WTC11 (cell line): ENCODE measurements at regions not wholly inside any gene's neighbourhood (a gene's known extent, or its start where the extent isn't known, plus 50 kb on each side); places are given as distances from the start of the nearest gene placed in this dataset.

ENCODE experiments used
- ATAC-seq: fragments of 200-7000 bp; cut with Tn5 transposase; 2 replicates; pipeline ENCODE4 v1.10.0; 2021; ENCODE audit warnings: mild to moderate bottlenecking, moderate library complexity
- CTCF ChIA-PET: fragments of 300-600 bp; sonication (Branson Sonifier 250); formaldehyde crosslinking; loops from one replicate; lab custom pipeline; 2021; ENCODE audit warnings: antibody characterized with exemption; lab: Charles Lee
- POLR2A ChIA-PET: fragments of 350-600 bp; sonication (Branson Sonifier 250); formaldehyde crosslinking; loops from one replicate; lab custom pipeline; 2021; ENCODE audit warnings: antibody characterized with exemption; lab: Charles Lee
- DNase-seq: peaks from one replicate; pipeline ENCODE4 v3.0.0; 2021; ENCODE audit warnings: low spot score
- H3K27ac Mint-ChIP-seq: 2 replicates; pipeline ENCODE4 v1.8.0; 2021; ENCODE audit warnings: mixed read lengths
- H3K27me3 Mint-ChIP-seq: 2 replicates; pipeline ENCODE4 v1.8.0; 2021; ENCODE audit warnings: low read depth, mild to moderate bottlenecking, moderate library complexity, mixed read lengths
- H3K36me3 Mint-ChIP-seq: 2 replicates; pipeline ENCODE4 v1.8.0; 2021; ENCODE audit warnings: mixed read lengths
- H3K4me1 Mint-ChIP-seq: 2 replicates; pipeline ENCODE4 v1.8.0; 2022; ENCODE audit warnings: mixed read lengths
- H3K4me3 Mint-ChIP-seq: 2 replicates; pipeline ENCODE4 v1.8.0; 2021; ENCODE audit warnings: mild to moderate bottlenecking, moderate library complexity, mixed read lengths
- H3K9me3 Mint-ChIP-seq: 2 replicates; pipeline ENCODE4 v1.8.0; 2021; ENCODE audit warnings: mixed read lengths
- EMX1 ChIP-seq: fragments of 250-450 bp; sonication (Bioruptor Pico); IDR thresholded peaks from 2 replicates; pipeline ENCODE4 v1.8.0; 2021; ENCODE audit warnings: mild to moderate bottlenecking
- ERG ChIP-seq: fragments of 250-450 bp; sonication (Bioruptor Pico); IDR thresholded peaks from 2 replicates; pipeline ENCODE4 v1.8.0; 2021; ENCODE audit warnings: mild to moderate bottlenecking
- ETV6 ChIP-seq: sonication (generic); formaldehyde crosslinking; IDR thresholded peaks from 2 replicates; pipeline ENCODE4 v1.8.1; 2022; ENCODE audit warnings: mild to moderate bottlenecking, missing genetic modification reagents
- FOXP1 ChIP-seq: sonication (generic); formaldehyde crosslinking; IDR thresholded peaks from 2 replicates; pipeline ENCODE4 v1.8.0; 2022; ENCODE audit warnings: missing genetic modification reagents, mild to moderate bottlenecking, moderate library complexity, borderline replicate concordance
- GABPB1 ChIP-seq: sonication (generic); formaldehyde crosslinking; IDR thresholded peaks from 2 replicates; pipeline ENCODE4 v1.8.1; 2023; ENCODE audit warnings: mild to moderate bottlenecking, missing genetic modification reagents
- GRHL2 ChIP-seq: fragments of 250-450 bp; sonication (Bioruptor Pico); IDR thresholded peaks from 2 replicates; pipeline ENCODE4 v1.8.0; 2022; ENCODE audit warnings: mild to moderate bottlenecking, moderate library complexity; ENCODE audit not compliant: insufficient replicate concordance, severe bottlenecking
- GTF2I ChIP-seq: fragments of 250-450 bp; sonication (Bioruptor Pico); conservative IDR thresholded peaks from 2 replicates; pipeline ENCODE4 v1.4.0; 2021; ENCODE audit warnings: mild to moderate bottlenecking
- JAZF1 ChIP-seq: fragments of 250-450 bp; sonication (Bioruptor Pico); IDR thresholded peaks from 2 replicates; pipeline ENCODE4 v1.9.0; 2021; ENCODE audit warnings: moderate library complexity, mild to moderate bottlenecking, inconsistent platforms
- KAT7 ChIP-seq: sonication (generic); formaldehyde crosslinking; IDR thresholded peaks from 2 replicates; pipeline ENCODE4 v1.8.1; 2023; ENCODE audit warnings: missing genetic modification reagents, mild to moderate bottlenecking, borderline replicate concordance
- PRRX2 ChIP-seq: fragments of 250-450 bp; sonication (Bioruptor Pico); IDR thresholded peaks from 2 replicates; pipeline ENCODE4 v1.8.0; 2021; ENCODE audit warnings: mild to moderate bottlenecking
- TP53 ChIP-seq: sonication (generic); formaldehyde crosslinking; IDR thresholded peaks from 2 replicates; pipeline ENCODE4 v1.8.1; 2023; ENCODE audit warnings: mild to moderate bottlenecking, missing genetic modification reagents
- ZBTB43 ChIP-seq: sonication (generic); formaldehyde crosslinking; IDR thresholded peaks from 2 replicates; pipeline ENCODE4 v1.8.1; 2023; ENCODE audit warnings: mild to moderate bottlenecking, missing genetic modification reagents
- ZNF219 ChIP-seq: sonication (generic); formaldehyde crosslinking; IDR thresholded peaks from 2 replicates; pipeline ENCODE4 v1.8.0; 2023; ENCODE audit warnings: missing genetic modification reagents, mild to moderate bottlenecking, borderline replicate concordance
- ZNF281 ChIP-seq: sonication (generic); formaldehyde crosslinking; IDR thresholded peaks from 2 replicates; pipeline ENCODE4 v1.8.0; 2023; ENCODE audit warnings: mild to moderate bottlenecking, missing genetic modification reagents
- ZNF396 ChIP-seq: fragments of 250-450 bp; sonication (Bioruptor Pico); IDR thresholded peaks from 2 replicates; pipeline ENCODE4 v1.8.0; 2021; ENCODE audit warnings: mild to moderate bottlenecking, moderate library complexity, borderline replicate concordance
- TF ChIP-seq, protein P1 (sequence below): sonication (generic); formaldehyde crosslinking; IDR thresholded peaks from 2 replicates; pipeline ENCODE4 v1.8.0; 2022; ENCODE audit warnings: mild to moderate bottlenecking, missing genetic modification reagents
- TF ChIP-seq, protein P2 (sequence below): fragments of 250-450 bp; sonication (Bioruptor Pico); IDR thresholded peaks from 2 replicates; pipeline ENCODE4 v1.9.0; 2021; ENCODE audit warnings: mild to moderate bottlenecking
- TF ChIP-seq, protein P3 (sequence below): sonication (generic); formaldehyde crosslinking; IDR thresholded peaks from 2 replicates; pipeline ENCODE4 v1.8.0; 2023; ENCODE audit warnings: missing genetic modification reagents

- CTCF ChIA-PET = no interaction called here
- Mint-ChIP-seq H3K27ac (no peak overlapping the region), H3K9me3 (no peaks in the 10 kb centered on the region), H3K36me3 (no peaks in the 10 kb centered on the region), H3K4me1 (peaks cover 6% of the 10 kb centered on the region), H3K4me3 (no peak overlapping the region), H3K27me3 (no peaks in the 10 kb centered on the region)
- no peak for TF ChIP-seq ZBTB43 (CRISPR knock-in tag)
- TF ChIP-seq ETV6 = no peak
- no peak for TF ChIP-seq FOXP1 (CRISPR knock-in tag)
- TF ChIP-seq PRRX2 = no peak
- no peak for ATAC-seq
- DNase-seq = no peak
- POLR2A ChIA-PET = interaction anchor here (0.5 kb wide), 1 partner anchor 1028 kb away, joined by 4 read pairs; no protein-coding TSS in a partner anchor
These were observed 332.1 kb downstream of the PTPRC start for GRCh38 chr1:198970916-198971315.

- POLR2A ChIA-PET = no interaction called here
- H3K4me1 Mint-ChIP-seq = peaks cover 6% of the 10 kb centered on the region
- no peak overlapping the region for H3K27ac Mint-ChIP-seq
- no peak overlapping the region for H3K4me3 Mint-ChIP-seq
- no peaks in the 10 kb centered on the region for H3K9me3 Mint-ChIP-seq
- H3K36me3 Mint-ChIP-seq = no peaks in the 10 kb centered on the region
- CTCF ChIA-PET = interaction anchor here (1.3 kb wide), 1 partner anchor 486 kb away, joined by 4 read pairs; no protein-coding TSS in a partner anchor
- DNase-seq (no peak), ATAC-seq (no peak)
- no peak for TF ChIP-seq ERG (CRISPR knock-in tag)
- TF ChIP-seq, protein P1, sequence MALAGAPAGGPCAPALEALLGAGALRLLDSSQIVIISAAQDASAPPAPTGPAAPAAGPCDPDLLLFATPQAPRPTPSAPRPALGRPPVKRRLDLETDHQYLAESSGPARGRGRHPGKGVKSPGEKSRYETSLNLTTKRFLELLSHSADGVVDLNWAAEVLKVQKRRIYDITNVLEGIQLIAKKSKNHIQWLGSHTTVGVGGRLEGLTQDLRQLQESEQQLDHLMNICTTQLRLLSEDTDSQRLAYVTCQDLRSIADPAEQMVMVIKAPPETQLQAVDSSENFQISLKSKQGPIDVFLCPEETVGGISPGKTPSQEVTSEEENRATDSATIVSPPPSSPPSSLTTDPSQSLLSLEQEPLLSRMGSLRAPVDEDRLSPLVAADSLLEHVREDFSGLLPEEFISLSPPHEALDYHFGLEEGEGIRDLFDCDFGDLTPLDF = no peak
- TF ChIP-seq KAT7 (CRISPR knock-in tag) = no peak
- TF ChIP-seq, protein P2, sequence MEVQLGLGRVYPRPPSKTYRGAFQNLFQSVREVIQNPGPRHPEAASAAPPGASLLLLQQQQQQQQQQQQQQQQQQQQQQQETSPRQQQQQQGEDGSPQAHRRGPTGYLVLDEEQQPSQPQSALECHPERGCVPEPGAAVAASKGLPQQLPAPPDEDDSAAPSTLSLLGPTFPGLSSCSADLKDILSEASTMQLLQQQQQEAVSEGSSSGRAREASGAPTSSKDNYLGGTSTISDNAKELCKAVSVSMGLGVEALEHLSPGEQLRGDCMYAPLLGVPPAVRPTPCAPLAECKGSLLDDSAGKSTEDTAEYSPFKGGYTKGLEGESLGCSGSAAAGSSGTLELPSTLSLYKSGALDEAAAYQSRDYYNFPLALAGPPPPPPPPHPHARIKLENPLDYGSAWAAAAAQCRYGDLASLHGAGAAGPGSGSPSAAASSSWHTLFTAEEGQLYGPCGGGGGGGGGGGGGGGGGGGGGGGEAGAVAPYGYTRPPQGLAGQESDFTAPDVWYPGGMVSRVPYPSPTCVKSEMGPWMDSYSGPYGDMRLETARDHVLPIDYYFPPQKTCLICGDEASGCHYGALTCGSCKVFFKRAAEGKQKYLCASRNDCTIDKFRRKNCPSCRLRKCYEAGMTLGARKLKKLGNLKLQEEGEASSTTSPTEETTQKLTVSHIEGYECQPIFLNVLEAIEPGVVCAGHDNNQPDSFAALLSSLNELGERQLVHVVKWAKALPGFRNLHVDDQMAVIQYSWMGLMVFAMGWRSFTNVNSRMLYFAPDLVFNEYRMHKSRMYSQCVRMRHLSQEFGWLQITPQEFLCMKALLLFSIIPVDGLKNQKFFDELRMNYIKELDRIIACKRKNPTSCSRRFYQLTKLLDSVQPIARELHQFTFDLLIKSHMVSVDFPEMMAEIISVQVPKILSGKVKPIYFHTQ = no peak
- no peaks in the 10 kb centered on the region for H3K27me3 Mint-ChIP-seq
These were observed 339.1 kb downstream of the PTPRC start for GRCh38 chr1:198977909-198978308.

DNA sequence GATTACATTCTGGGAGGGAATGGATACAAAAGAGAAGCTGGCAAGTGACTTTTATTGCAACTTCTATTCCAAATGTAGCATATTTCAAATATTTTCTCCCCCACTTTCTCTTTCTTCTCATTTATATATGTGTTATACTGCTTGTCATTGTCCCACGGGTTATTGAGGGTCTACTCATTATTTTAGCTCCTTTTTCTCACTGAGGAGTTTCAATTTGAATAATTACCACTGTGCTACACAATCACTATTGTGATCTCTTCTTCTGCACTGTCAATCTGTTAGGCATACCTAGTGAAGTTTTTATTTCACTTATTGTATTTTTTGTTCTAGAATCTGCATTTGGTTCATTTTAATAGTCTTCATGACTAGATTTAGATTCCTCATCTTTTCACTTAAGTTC, 339.7 kb downstream of the PTPRC start:
- Mint-ChIP-seq H3K9me3 (no peaks in the 10 kb centered on the region), H3K4me3 (no peak overlapping the region), H3K4me1 (peaks cover 6% of the 10 kb centered on the region), H3K27me3 (no peaks in the 10 kb centered on the region), H3K27ac (no peak overlapping the region), H3K36me3 (no peaks in the 10 kb centered on the region)
- POLR2A ChIA-PET = no interaction called here
- CTCF ChIA-PET = interaction anchor here (1.3 kb wide), 1 partner anchor 485 kb away, joined by 4 read pairs; no protein-coding TSS in a partner anchor
- DNase-seq (no peak), ATAC-seq (no peak)
- TF ChIP-seq TP53 (CRISPR knock-in tag) (no peak), ZNF396 (CRISPR knock-in tag) (no peak), GTF2I (CRISPR knock-in tag) (no peak), EMX1 (CRISPR knock-in tag) (no peak), ERG (CRISPR knock-in tag) (no peak), ZNF219 (CRISPR knock-in tag) (no peak), ZNF281 (no peak), GABPB1 (CRISPR knock-in tag) (no peak), JAZF1 (CRISPR knock-in tag) (no peak), ZBTB43 (CRISPR knock-in tag) (no peak), GRHL2 (CRISPR knock-in tag) (no peak)
- TF ChIP-seq, protein P3, sequence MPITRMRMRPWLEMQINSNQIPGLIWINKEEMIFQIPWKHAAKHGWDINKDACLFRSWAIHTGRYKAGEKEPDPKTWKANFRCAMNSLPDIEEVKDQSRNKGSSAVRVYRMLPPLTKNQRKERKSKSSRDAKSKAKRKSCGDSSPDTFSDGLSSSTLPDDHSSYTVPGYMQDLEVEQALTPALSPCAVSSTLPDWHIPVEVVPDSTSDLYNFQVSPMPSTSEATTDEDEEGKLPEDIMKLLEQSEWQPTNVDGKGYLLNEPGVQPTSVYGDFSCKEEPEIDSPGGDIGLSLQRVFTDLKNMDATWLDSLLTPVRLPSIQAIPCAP (CRISPR knock-in tag) = no peak
